Fibroblast of lung (primary cell): ENCODE measurements at regions not wholly inside any gene's neighbourhood (a gene's known extent, or its start where the extent isn't known, plus 50 kb on each side); places are given as distances from the start of the nearest gene placed in this dataset.

Source experiments
- CTCF ChIP-seq, 2 donors: IDR thresholded peaks in 1 of 2; conservative IDR thresholded peaks in 1 of 2; 1 replicate in 1 of 2; 2 replicates in 1 of 2; pipeline ENCODE4 v1.5.1; 2011 to 2012; ENCODE audit warnings: low read length in 2 of 2, control low read depth in 1 of 2, inconsistent platforms in 1 of 2, low read depth in 1 of 2, mild to moderate bottlenecking in 1 of 2
- EZH2 ChIP-seq: IDR thresholded peaks from 2 replicates; pipeline ENCODE4 v1.5.1; 2012; ENCODE audit warnings: low read length, control low read depth, mild to moderate bottlenecking; ENCODE audit errors: missing control alignments

GRCh38 chr10:56181607-56182006 is 179.5 kb downstream of the ZWINT start:
- TF ChIP-seq CTCF (conservative IDR thresholded peaks at IDR 0.05 in 1 of 2, IDR thresholded peaks at IDR 0.05 in 1 of 2; ENCODE audit: low read depth in 1 of 2, low read length in 2 of 2) (no peak), EZH2 (no peak)
